A673 (cell line): ENCODE measurements at regions not wholly inside any gene's neighbourhood (a gene's known extent, or its start where the extent isn't known, plus 50 kb on each side); places are given as distances from the start of the nearest gene placed in this dataset.

Experiments
- BruUV-seq: library from RNA; stranded (reverse); fragments of 400-500 nt; replicated peaks from 2 replicates; lab custom pipeline; 2021; lab: Mats Ljungman, UMichigan
- CTCF ChIA-PET: fragments of 300-600 bp; sonication (Branson Sonifier 250); formaldehyde crosslinking; loops from one replicate; lab custom pipeline; 2022; ENCODE audit warnings: antibody characterized with exemption; lab: Charles Lee
- POLR2A ChIA-PET: fragments of 300-600 bp; sonication (Branson Sonifier 250); formaldehyde crosslinking; loops from one replicate; lab custom pipeline; 2022; ENCODE audit warnings: antibody characterized with exemption; ENCODE audit not compliant: low non-redundant PET; lab: Charles Lee
- DNase-seq: peaks from one replicate; pipeline ENCODE4 v3.0.0-alpha.2; 2015; ENCODE audit warnings: low spot score
- H3K27ac ChIP-seq: fragments of 200-600 bp; sonication (generic); 2 replicates; pipeline ENCODE4 v1.5.1; 2016; ENCODE audit warnings: mixed run types, low read depth, mild to moderate bottlenecking, mixed read lengths, antibody characterized with exemption, low read length; ENCODE audit not compliant: poor library complexity, severe bottlenecking
- H3K27me3 ChIP-seq: fragments of 200-600 bp; sonication (generic); replicated peaks from 2 replicates; pipeline ENCODE4 v1.6.1; 2017; ENCODE audit warnings: mixed run types, low read depth, mild to moderate bottlenecking, mixed read lengths, antibody characterized with exemption, low read length; ENCODE audit not compliant: insufficient read depth, poor library complexity
- H3K36me3 ChIP-seq: fragments of 200-600 bp; sonication (generic); 2 replicates; pipeline ENCODE4 v1.6.1; 2016; ENCODE audit warnings: mixed run types, mild to moderate bottlenecking, mixed read lengths, antibody characterized with exemption, low read length; ENCODE audit not compliant: insufficient read depth, poor library complexity, severe bottlenecking
- H3K4me1 ChIP-seq: fragments of 200-600 bp; sonication (generic); 2 replicates; pipeline ENCODE4 v1.6.1; 2017; ENCODE audit warnings: mixed run types, mild to moderate bottlenecking, mixed read lengths, antibody characterized with exemption, low read length; ENCODE audit not compliant: insufficient read depth, poor library complexity, severe bottlenecking
- H3K4me3 ChIP-seq: fragments of 200-600 bp; sonication (generic); 2 replicates; pipeline ENCODE4 v1.5.1; 2016; ENCODE audit warnings: low read depth, mixed run types, mild to moderate bottlenecking, mixed read lengths, low read length; ENCODE audit not compliant: poor library complexity, severe bottlenecking
- H3K9me3 ChIP-seq: fragments of 200-600 bp; sonication (generic); 2 replicates; pipeline ENCODE4 v1.6.1; 2016; ENCODE audit warnings: mixed run types, low read depth, mild to moderate bottlenecking, mixed read lengths, antibody characterized with exemption, low read length; ENCODE audit not compliant: poor library complexity, severe bottlenecking
- CTCF ChIP-seq: fragments of 300-800, 200-600 bp; sonication (generic); conservative IDR thresholded peaks from 2 replicates; pipeline ENCODE4 v1.5.1; 2017; ENCODE audit warnings: low read depth, mild to moderate bottlenecking, antibody characterized with exemption, low read length, moderate library complexity, mixed read lengths
- EZH2 ChIP-seq: fragments of 200-600 bp; sonication (generic); IDR thresholded peaks from 2 replicates; pipeline ENCODE4 v1.6.1; 2017; ENCODE audit warnings: borderline replicate concordance, low read depth, mild to moderate bottlenecking, mixed read lengths, antibody characterized with exemption, low read length; ENCODE audit not compliant: poor library complexity, severe bottlenecking
- intact Hi-C: fragments of 100-400 bp; cut with micrococcal nuclease; formaldehyde crosslinking; loops from one replicate; pipeline ENCODE4 v1.10.0; 2022; ENCODE audit not compliant: unreplicated experiment

GRCh38 chr1:29643281-29643680 is 407.0 kb downstream of the PTPRU start:
- ChIA-PET CTCF (no interaction called here), POLR2A (no interaction called here)
- no peaks in the 10 kb centered on the region for H3K9me3 ChIP-seq
- H3K4me3 ChIP-seq: no peak overlapping the region
- BruUV-seq: no TSS peak
- intact Hi-C loops: no loop called here
- no peaks in the 10 kb centered on the region for H3K27me3 ChIP-seq
- no peak for DNase-seq
- TF ChIP-seq EZH2: no peak
- TF ChIP-seq CTCF: no peak
- no peak overlapping the region for H3K27ac ChIP-seq
- no peaks in the 10 kb centered on the region for H3K36me3 ChIP-seq
- no peaks in the 10 kb centered on the region for H3K4me1 ChIP-seq

GRCh38 chr1:29642519-29642918 is 406.2 kb downstream of the PTPRU start:
- Histone ChIP-seq H3K27ac (no peak overlapping the region), H3K36me3 (no peaks in the 10 kb centered on the region), H3K4me3 (no peak overlapping the region), H3K9me3 (no peaks in the 10 kb centered on the region), H3K4me1 (no peaks in the 10 kb centered on the region), H3K27me3 (no peaks in the 10 kb centered on the region)
- TF ChIP-seq CTCF (no peak), EZH2 (no peak)
- BruUV-seq: no TSS peak
- ChIA-PET POLR2A (no interaction called here), CTCF (no interaction called here)
- no peak for DNase-seq
- intact Hi-C loops: no loop called here

GRCh38 chr1:29641921-29642320 is 405.6 kb downstream of the PTPRU start:
- CTCF ChIA-PET: no interaction called here
- intact Hi-C loops: no loop called here

More at GRCh38 chr1:29641921-29642320, 405.6 kb downstream of the PTPRU start:
- no peak overlapping the region for H3K27ac ChIP-seq
- no peaks in the 10 kb centered on the region for H3K4me1 ChIP-seq
- no peak for TF ChIP-seq EZH2
- TF ChIP-seq CTCF: no peak
- no peak overlapping the region for H3K4me3 ChIP-seq
- POLR2A ChIA-PET: no interaction called here
- no peaks in the 10 kb centered on the region for H3K9me3 ChIP-seq
- H3K27me3 ChIP-seq: no peaks in the 10 kb centered on the region
- no peaks in the 10 kb centered on the region for H3K36me3 ChIP-seq
- DNase-seq: no peak
- BruUV-seq: no TSS peak
